GM18909 (cell line): ENCODE measurements at regions not wholly inside any gene's neighbourhood (a gene's known extent, or its start where the extent isn't known, plus 50 kb on each side); places are given as distances from the start of the nearest gene placed in this dataset.
"Not testable (repeated sequence)": the region's sequence is repeated elsewhere in the genome, so short reads cannot be mapped to it uniquely, and the experiment has no call there.

Experiments
- ATAC-seq: cut with Tn5 transposase; IDR thresholded peaks from one replicate; pipeline ENCODE4 v1.9.1; 2021; ENCODE audit warnings: mild to moderate bottlenecking; ENCODE audit not compliant: unreplicated experiment, poor library complexity

DNA sequence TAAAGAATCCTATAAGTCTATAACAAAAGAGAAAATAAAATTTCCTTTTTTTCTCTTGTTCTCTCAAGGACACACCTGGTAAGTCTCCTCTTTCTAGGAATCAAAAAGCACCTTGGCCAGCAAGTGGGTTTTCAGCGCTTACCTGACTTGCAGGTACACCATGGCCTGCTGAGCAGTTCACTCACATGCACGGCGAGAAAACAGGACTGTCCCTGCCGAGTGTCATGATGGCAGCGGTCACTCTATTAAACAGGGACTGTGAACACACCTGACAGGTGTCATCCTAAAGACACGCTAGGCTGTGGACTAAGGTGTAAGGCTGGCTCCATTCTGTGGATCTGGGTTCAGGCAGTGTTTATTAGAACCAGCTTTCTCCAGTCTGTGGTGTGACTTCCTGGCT lies 170.2 kb downstream of the TEX29 start:
- no peak for ATAC-seq

GRCh38 chr13:111491021-111491420 lies 170.6 kb downstream of the TEX29 start:
- no peak for ATAC-seq

DNA sequence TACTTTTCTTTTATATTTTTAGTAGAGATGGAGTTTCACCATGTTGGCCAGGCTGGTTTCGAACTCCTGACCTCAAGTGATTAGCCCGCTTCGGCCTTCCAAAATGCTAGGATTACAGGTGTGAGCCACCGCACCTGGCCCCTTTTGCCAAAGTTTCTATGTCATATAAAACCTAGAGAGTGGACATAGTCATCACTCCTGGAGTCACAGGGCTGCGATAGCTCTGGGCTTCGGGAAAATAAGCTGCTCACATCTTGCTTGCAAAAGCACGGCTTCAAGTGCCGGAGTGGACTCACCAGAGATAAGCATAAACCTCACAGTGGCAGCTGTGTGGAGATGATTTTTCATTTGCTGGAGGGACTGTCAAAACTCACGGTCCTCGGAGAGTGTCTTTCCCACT lies 171.2 kb downstream of the TEX29 start:
- ATAC-seq = no peak

DNA sequence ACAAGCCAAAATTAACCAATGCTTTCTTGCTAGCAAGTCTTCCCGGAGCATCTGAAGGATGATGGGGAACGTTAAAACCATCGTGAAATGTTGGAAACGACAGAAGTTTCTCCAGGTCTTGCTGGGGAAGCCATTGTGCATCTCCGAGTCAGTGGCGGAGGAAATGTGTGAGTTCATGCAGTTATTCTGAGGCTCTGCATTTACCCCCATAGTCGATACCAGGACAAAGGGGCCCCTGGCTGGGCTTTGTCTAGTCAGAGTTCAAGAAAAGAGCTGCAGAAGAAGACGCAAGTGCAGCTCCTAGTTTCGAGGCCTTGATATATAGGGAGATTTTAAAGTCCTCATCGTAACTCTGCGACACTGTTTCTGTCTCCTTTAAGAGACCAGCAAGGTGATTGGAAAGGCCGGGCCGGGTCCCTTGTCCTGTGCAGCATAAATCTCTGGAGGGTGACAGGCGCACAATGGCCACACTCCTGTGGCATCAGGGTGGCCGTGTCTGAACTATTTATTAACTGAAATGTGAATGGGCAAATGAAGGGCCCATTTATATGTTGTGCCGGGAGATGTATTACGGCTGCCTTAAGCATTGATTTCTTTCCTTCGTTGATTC lies 172.0 kb downstream of the TEX29 start:
- ATAC-seq = no peak

DNA sequence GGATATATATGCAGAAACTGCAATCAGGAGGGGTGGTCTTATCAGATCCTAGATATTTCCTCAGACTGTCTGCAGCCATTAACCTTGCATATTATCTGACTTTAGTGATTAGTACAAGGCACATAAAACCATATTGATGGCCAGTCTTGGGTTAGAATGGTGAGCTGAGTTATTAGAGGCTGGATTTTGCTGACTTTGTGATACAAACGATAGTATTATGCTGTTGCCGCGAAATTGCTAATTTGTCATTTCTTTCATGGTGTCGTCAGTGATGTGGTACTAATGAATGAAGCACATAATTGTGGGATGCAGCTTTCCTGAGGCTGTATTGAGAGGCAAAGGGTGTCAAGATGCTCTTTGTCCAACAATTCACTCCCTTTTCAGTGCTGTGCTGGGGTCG lies 172.5 kb downstream of the TEX29 start:
- no peak for ATAC-seq

DNA sequence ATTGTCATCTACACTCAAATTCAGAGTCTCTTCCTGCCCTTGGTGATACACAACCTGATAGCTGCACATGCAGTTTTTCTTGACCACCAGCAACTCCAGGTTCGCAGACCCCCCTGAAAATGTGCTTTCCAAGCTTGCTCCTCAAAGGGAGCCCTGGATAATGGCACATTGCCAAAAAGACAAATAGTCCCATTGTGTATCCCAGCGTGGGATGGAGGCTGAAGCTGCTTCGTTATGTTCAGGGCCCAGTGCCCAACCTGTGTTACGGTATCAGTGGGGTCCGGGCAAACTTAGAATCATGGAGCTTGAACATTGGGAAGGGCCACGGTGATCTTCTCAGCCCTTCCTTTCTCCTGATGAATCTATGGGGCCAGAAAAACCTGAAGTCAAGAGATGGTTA lies 173.0 kb downstream of the TEX29 start:
- ATAC-seq = no peak

DNA sequence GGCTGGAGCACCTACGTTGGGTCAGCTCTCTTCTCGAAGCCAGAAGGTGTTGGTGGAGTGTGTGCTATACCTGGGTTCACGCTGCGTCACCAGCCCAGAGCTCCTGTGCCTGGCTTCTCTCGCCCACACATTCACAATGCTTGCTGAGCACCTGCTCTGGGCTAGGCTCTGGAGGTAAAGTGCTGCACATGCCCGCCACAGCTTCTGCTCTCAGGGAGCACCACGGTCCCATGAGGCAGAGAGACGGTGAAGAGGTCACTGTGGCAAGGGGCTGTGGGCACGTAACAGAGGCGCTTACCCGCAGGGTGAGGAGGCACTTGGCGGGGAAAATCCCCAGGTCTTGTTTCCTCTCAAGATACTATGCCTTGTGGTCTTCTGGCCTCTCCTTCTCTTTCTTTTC lies 174.2 kb downstream of the TEX29 start:
- ATAC-seq = no peak

GRCh38 chr13:111501596-111502535 lies 181.4 kb downstream of the TEX29 start:
- not testable (repeated sequence) for ATAC-seq

GRCh38 chr13:111502957-111503356 lies 182.5 kb downstream of the TEX29 start:
- ATAC-seq = no peak

DNA sequence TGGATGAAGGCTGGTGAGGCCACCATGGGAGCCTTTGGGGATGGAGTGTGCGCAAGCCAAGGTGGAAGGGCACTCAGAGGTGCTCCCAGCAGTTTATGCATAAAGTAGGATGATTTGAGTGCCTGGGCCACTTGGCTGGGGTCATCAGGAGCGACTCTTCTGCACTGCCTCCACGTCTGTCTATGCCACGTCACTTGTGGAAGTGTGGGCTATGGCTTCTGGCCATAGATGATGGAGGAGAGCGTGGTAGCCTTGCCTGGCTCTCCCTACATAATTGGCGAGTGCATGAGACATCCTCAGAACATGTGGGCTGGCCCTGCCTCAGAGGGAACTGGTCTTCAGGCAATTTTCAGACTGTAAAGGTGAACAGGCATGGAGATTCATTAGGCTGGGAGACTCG lies 182.9 kb downstream of the TEX29 start:
- no peak for ATAC-seq

GRCh38 chr13:111503905-111504695 lies 183.7 kb downstream of the TEX29 start:
- no peak for ATAC-seq

- no peak for ATAC-seq
Measured at GRCh38 chr13:111505175-111505777, 184.8 kb downstream of the TEX29 start.

GRCh38 chr13:111506125-111506524 lies 185.7 kb downstream of the TEX29 start:
- no peak for ATAC-seq

- no peak for ATAC-seq
Measured at GRCh38 chr13:111506621-111507020, 186.2 kb downstream of the TEX29 start.

GRCh38 chr13:111508164-111508870 lies 187.9 kb downstream of the TEX29 start:
- no peak for ATAC-seq

DNA sequence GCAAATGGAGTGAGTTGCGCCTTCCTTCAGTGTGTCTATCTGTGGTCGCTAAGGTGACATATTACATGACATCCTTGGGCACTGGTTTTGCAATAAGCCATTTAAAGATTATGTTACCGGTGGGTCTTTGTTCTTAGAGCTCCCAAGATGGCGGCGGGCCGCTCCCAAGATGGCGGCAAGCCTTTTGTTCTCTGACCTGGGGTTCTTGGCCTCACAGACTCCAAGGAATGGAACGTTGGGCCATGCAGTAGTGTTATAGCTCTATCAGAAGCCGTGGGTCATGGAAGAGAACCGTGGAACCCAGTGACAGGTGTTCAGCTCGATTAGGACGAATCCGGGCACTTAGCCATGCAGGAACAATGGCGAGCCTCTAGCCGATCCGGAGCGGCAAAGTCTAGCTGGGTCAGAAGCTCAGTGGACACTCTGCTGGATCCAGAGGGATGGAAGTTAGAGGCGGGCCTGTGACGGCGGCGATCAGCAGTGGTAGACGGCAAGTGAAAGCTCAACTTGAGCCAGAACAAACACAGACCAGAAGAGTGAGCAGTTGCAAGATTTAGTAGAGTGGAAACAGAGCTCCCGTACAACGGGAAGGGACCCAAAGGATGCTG lies 188.6 kb downstream of the TEX29 start:
- no peak for ATAC-seq

GRCh38 chr13:111510502-111511218 lies 190.2 kb downstream of the TEX29 start:
- no peak for ATAC-seq

GRCh38 chr13:111511219-111511732 lies 190.8 kb downstream of the TEX29 start:
- no peak for ATAC-seq
